Activated T-cell treated with anti-CD3 and anti-CD28 coated beads for 24 hours (primary cell): ENCODE measurements at regions not wholly inside any gene's neighbourhood (a gene's known extent, or its start where the extent isn't known, plus 50 kb on each side); places are given as distances from the start of the nearest gene placed in this dataset.

ENCODE experiments used
- DNase-seq: peaks from one replicate; pipeline ENCODE4 v3.0.0-alpha.2; 2020; ENCODE audit warnings: low read depth

GRCh38 chr6:120237221-120237620 is 887.7 kb upstream of the MAN1A1 start:
- no peak for DNase-seq

- no peak for DNase-seq
These were observed 880.4 kb upstream of the MAN1A1 start for GRCh38 chr6:120230008-120230407.

GRCh38 chr6:120228297-120228696 is 878.7 kb upstream of the MAN1A1 start:
- DNase-seq: no peak

- DNase-seq: no peak
These were observed 869.8 kb upstream of the MAN1A1 start for GRCh38 chr6:120219339-120219738.

GRCh38 chr6:120214088-120214499 is 864.5 kb upstream of the MAN1A1 start:
- DNase-seq: no peak

GRCh38 chr6:120211955-120212792 is 862.6 kb upstream of the MAN1A1 start:
- no peak for DNase-seq

GRCh38 chr6:120202878-120203277 is 853.3 kb upstream of the MAN1A1 start:
- DNase-seq: no peak

GRCh38 chr6:120200853-120201252 is 851.3 kb upstream of the MAN1A1 start:
- no peak for DNase-seq

- no peak for DNase-seq
These were observed 848.5 kb upstream of the MAN1A1 start for GRCh38 chr6:120198033-120198432.

- DNase-seq: no peak
These were observed 836.5 kb upstream of the MAN1A1 start for GRCh38 chr6:120186080-120186479.

- DNase-seq: no peak
These were observed 823.7 kb upstream of the MAN1A1 start for GRCh38 chr6:120173250-120173649.

GRCh38 chr6:120164531-120164930 is 815.0 kb upstream of the MAN1A1 start:
- DNase-seq: no peak

- no peak for DNase-seq
These were observed 808.3 kb upstream of the MAN1A1 start for GRCh38 chr6:120157873-120158272.

GRCh38 chr6:120147071-120147871 is 797.7 kb upstream of the MAN1A1 start:
- DNase-seq: no peak

- no peak for DNase-seq
These were observed 792.0 kb upstream of the MAN1A1 start for GRCh38 chr6:120141601-120142000.

GRCh38 chr6:120137492-120137891 is 787.9 kb upstream of the MAN1A1 start:
- no peak for DNase-seq

- DNase-seq: no peak
These were observed 779.7 kb upstream of the MAN1A1 start for GRCh38 chr6:120129228-120129627.

- DNase-seq: no peak
These were observed 772.8 kb upstream of the MAN1A1 start for GRCh38 chr6:120122401-120122800.

- DNase-seq: no peak
These were observed 766.8 kb upstream of the MAN1A1 start for GRCh38 chr6:120116343-120116742.

GRCh38 chr6:120112980-120113379 is 763.4 kb upstream of the MAN1A1 start:
- DNase-seq: no peak

- DNase-seq: no peak
These were observed 761.4 kb upstream of the MAN1A1 start for GRCh38 chr6:120111001-120111400.

- no peak for DNase-seq
These were observed 758.7 kb upstream of the MAN1A1 start for GRCh38 chr6:120108061-120108795.

GRCh38 chr6:120103618-120104017 is 754.1 kb upstream of the MAN1A1 start:
- DNase-seq: no peak
